Stomach (tissue), 8 donors: ENCODE measurements at regions not wholly inside any gene's neighbourhood (a gene's known extent, or its start where the extent isn't known, plus 50 kb on each side); places are given as distances from the start of the nearest gene placed in this dataset.

Experiments used
- DNase-seq, 2 donors: peaks; one replicate each; pipeline versions ENCODE4 v3.0.0 to v3.0.0-alpha.2; 2013 to 2019
- H3K27ac ChIP-seq, 5 donors: fragments of 200-600 bp in 4 of 5; sonication (generic) in 4 of 5; one replicate each; pipeline ENCODE4 v1.5.1; 2013 to 2019; ENCODE audit warnings: mild to moderate bottlenecking in 1 of 5, moderate library complexity in 1 of 5
- H3K27me3 ChIP-seq, 3 donors: fragments of 200-600 bp; sonication (generic); one replicate each; pipeline ENCODE4 v1.5.1; 2017 to 2019; ENCODE audit warnings: mixed run types in 1 of 3
- H3K36me3 ChIP-seq, 4 donors: fragments of 200-600 bp; sonication (generic); 1 replicate in 3 of 4; 2 replicates in 1 of 4; pipeline ENCODE4 v1.5.1; 2016 to 2019
- H3K4me1 ChIP-seq, 4 donors: fragments of 200-600 bp; sonication (generic); one replicate each; pipeline ENCODE4 v1.5.1; 2016 to 2019
- H3K4me3 ChIP-seq, 4 donors: fragments of 200-600 bp; sonication (generic) in 3 of 4; one replicate each; pipeline ENCODE4 v1.5.1; 2016 to 2019; ENCODE audit warnings: mild to moderate bottlenecking in 1 of 4
- H3K9me3 ChIP-seq, 4 donors: fragments of 200-600 bp; sonication (generic); one replicate each; pipeline ENCODE4 v1.5.1; 2016 to 2019
- CTCF ChIP-seq, 7 experiments: fragments of 450-650 bp in 4 of 7; fragments of 200-600 bp in 3 of 7; sonication (generic) in 3 of 7; IDR thresholded peaks; one replicate each; pipeline ENCODE4 v1.5.1; 2016 to 2019; ENCODE audit warnings: antibody characterized with exemption in 7 of 7, control low read depth in 2 of 7, mild to moderate bottlenecking in 1 of 7
- EP300 ChIP-seq: sonication (generic); formaldehyde crosslinking; IDR thresholded peaks from one replicate; pipeline ENCODE4 v1.6.1; 2017; ENCODE audit warnings: antibody characterized with exemption
- POLR2A ChIP-seq, 4 donors: fragments of 450-650 bp; IDR thresholded peaks; one replicate each; pipeline ENCODE4 v1.6.1; 2016; ENCODE audit warnings: antibody characterized with exemption in 4 of 4, control low read depth in 2 of 4, mild to moderate bottlenecking in 1 of 4, moderate library complexity in 1 of 4
- POLR2AphosphoS5 ChIP-seq, 3 donors: sonication (generic); formaldehyde crosslinking; IDR thresholded peaks; one replicate each; pipeline ENCODE4 v1.6.1; 2016; ENCODE audit warnings: antibody characterized with exemption in 3 of 3
- WGBS, 5 donors: extraction: QIAGEN DNeasy Blood & Tissue Kit in 3 of 5; methylation state at CpG; one replicate each; pipeline versions ENCODE4 v1.1.5 to v1.1.7; 2013 to 2018; 5-methylcytosine and 5-hydroxymethylcytosine counted together
- intact Hi-C: fragments of 100-400 bp; cut with DNase I; formaldehyde crosslinking; loops from one replicate; pipeline ENCODE4 v1.15.1; 2023; ENCODE audit warnings: low total_unique reads
- donor health status: healthy with polysubstance abuse.
- donor health status: Bipolar disorder and iron deficiency.
- donor health status: healthy.

GRCh38 chr5:23208959-23209431 lies 298.4 kb upstream of the PRDM9 start:
- intact Hi-C loops = no loop called here
- WGBS, 5 donors = 0 to 4% (median 0%) methylated on average over 1 of the region's 1 CpG
- Histone ChIP-seq H3K36me3 (no peaks in the 10 kb centered on the region), H3K4me3 (no peak overlapping the region), H3K9me3 (no peaks in the 10 kb centered on the region), H3K4me1 (no peaks in the 10 kb centered on the region), H3K27me3 (no peaks in the 10 kb centered on the region), H3K27ac (no peak overlapping the region)
- no peak for TF ChIP-seq POLR2AphosphoS5 (IDR thresholded peaks at IDR 0.05)
- TF ChIP-seq EP300 = no peak
- TF ChIP-seq POLR2A (IDR thresholded peaks at IDR 0.05) = no peak
- TF ChIP-seq CTCF (IDR thresholded peaks at IDR 0.05) = peak in 3 of 7 experiments; percentile 27 to 36 (median 32)
- peak in 1 of 2 donors; percentile 70 for DNase-seq

GRCh38 chr5:23204111-23204510 lies 303.3 kb upstream of the PRDM9 start:
- Histone ChIP-seq H3K9me3 (peaks cover 0 to 5% (median 0%) of the 10 kb centered on the region in 4 donors), H3K27me3 (no peaks in the 10 kb centered on the region), H3K4me1 (no peaks in the 10 kb centered on the region), H3K27ac (no peak overlapping the region), H3K36me3 (no peaks in the 10 kb centered on the region), H3K4me3 (no peak overlapping the region)
- DNase-seq = no peak
- TF ChIP-seq POLR2AphosphoS5 (IDR thresholded peaks at IDR 0.05) = no peak
- intact Hi-C loops = no loop called here

DNA sequence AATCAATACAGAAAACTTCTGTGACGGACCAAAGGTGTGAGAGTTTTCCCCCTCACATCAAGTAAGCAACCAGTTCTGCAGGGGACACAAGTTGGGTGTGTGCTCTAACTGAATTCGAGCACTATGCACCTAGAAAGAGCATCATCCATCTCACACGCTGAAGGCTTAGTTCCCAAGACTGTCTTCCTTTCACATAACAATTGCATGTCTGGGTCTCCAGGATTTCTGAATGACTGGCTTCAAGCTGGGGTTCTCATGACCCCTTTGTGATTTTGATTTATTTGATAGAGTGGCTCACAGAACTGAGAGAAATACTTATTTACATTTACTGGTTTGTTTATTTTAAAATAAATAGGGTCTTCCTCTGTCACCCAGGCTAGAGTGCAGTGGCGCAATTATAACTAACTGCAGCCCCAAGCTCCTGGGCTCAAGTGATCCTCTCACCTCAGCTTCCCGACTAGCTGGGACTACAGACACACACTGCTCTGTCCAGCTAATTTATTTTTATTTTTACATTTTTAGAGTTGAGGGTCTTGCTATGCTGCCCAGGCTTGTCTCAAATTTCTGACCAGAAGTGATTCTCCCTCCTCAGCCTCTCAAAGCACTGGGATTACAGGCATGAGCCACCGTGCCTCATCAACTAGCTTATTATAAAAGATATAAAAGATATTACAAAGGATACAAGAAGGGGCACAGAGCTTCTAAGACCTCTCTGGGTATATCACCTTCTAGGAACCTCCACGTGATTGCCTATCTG lies 316.7 kb upstream of the CDH12 start:
- no peak overlapping the region for H3K4me3 ChIP-seq
- 65 to 73% (median 69%) methylated on average over 7 of the region's 7 CpGs for WGBS, 5 donors
- TF ChIP-seq EP300 (no peak), CTCF (IDR thresholded peaks at IDR 0.05) (no peak)
- H3K36me3 ChIP-seq = no peaks in the 10 kb centered on the region
- H3K27ac ChIP-seq = no peak overlapping the region
- no peaks in the 10 kb centered on the region for H3K4me1 ChIP-seq
- H3K27me3 ChIP-seq = no peaks in the 10 kb centered on the region
- intact Hi-C loops = no loop called here
- H3K9me3 ChIP-seq = peaks cover 0 to 14% (median 0%) of the 10 kb centered on the region in 4 donors
- DNase-seq = no peak

- Histone ChIP-seq H3K9me3 (peaks cover 0 to 3% (median 0%) of the 10 kb centered on the region in 4 donors), H3K4me1 (no peaks in the 10 kb centered on the region), H3K27ac (no peak overlapping the region), H3K36me3 (no peaks in the 10 kb centered on the region), H3K27me3 (no peaks in the 10 kb centered on the region), H3K4me3 (no peak overlapping the region)
- intact Hi-C loops = no loop called here
- no peak for DNase-seq
- TF ChIP-seq POLR2AphosphoS5 (IDR thresholded peaks at IDR 0.05) (no peak), POLR2A (IDR thresholded peaks at IDR 0.05) (no peak), EP300 (no peak), CTCF (IDR thresholded peaks at IDR 0.05) (no peak)
Measured at GRCh38 chr5:23164971-23165370, 311.8 kb upstream of the CDH12 start.

DNA sequence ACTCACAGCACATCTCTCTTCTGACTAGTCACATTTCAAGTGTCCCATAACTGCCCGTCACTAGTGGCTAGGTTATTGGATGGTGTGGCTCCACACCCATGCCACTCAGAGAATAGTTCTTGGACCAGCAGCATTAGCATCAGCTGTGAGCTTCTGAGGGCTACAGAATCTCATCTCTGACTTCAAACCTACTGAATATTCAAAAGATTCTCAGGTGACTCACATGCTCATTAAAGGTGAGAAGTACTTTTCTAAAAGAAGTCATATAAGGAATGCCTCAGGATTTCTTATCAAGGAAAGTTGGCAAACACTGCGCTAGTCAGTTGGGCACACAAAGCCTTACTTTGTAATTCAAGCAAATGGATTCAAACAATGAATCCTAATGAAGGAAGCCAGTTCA lies 305.0 kb upstream of the CDH12 start:
- no peak for DNase-seq
- Histone ChIP-seq H3K4me3 (no peak overlapping the region), H3K9me3 (no peaks in the 10 kb centered on the region), H3K4me1 (no peaks in the 10 kb centered on the region), H3K36me3 (no peaks in the 10 kb centered on the region), H3K27me3 (no peaks in the 10 kb centered on the region), H3K27ac (no peak overlapping the region)
- intact Hi-C loops = no loop called here
- WGBS, 5 donors = 56 to 72% (median 69%) methylated on average over 2 of the region's 2 CpGs
- TF ChIP-seq POLR2AphosphoS5 (IDR thresholded peaks at IDR 0.05) = no peak
- no peak for TF ChIP-seq CTCF (IDR thresholded peaks at IDR 0.05)
- TF ChIP-seq POLR2A (IDR thresholded peaks at IDR 0.05) = no peak
- no peak for TF ChIP-seq EP300
